Lower leg skin (tissue), 3 donors: ENCODE measurements at regions not wholly inside any gene's neighbourhood (a gene's known extent, or its start where the extent isn't known, plus 50 kb on each side); places are given as distances from the start of the nearest gene placed in this dataset.

ENCODE experiments used
- CTCF ChIP-seq, 3 donors: fragments of 450-650 bp; IDR thresholded peaks; one replicate each; pipeline ENCODE4 v1.5.1; 2016; ENCODE audit warnings: antibody characterized with exemption in 3 of 3, mild to moderate bottlenecking in 3 of 3, moderate library complexity in 2 of 3
- POLR2A ChIP-seq, 2 donors: fragments of 450-650 bp; IDR thresholded peaks; one replicate each; pipeline ENCODE4 v1.6.1; 2016 to 2017; ENCODE audit warnings: antibody characterized with exemption in 2 of 2, mild to moderate bottlenecking in 1 of 2, moderate library complexity in 1 of 2

- TF ChIP-seq CTCF (IDR thresholded peaks at IDR 0.05) (no peak), POLR2A (IDR thresholded peaks at IDR 0.05) (no peak)
Observed at GRCh38 chr6:159461998-159462397, 231.0 kb downstream of the SOD2 start.
